ENCODE measurements at regions not wholly inside any gene's neighbourhood (a gene's known extent, or its start where the extent isn't known, plus 50 kb on each side); places are given as distances from the start of the nearest gene placed in this dataset.

DNA sequence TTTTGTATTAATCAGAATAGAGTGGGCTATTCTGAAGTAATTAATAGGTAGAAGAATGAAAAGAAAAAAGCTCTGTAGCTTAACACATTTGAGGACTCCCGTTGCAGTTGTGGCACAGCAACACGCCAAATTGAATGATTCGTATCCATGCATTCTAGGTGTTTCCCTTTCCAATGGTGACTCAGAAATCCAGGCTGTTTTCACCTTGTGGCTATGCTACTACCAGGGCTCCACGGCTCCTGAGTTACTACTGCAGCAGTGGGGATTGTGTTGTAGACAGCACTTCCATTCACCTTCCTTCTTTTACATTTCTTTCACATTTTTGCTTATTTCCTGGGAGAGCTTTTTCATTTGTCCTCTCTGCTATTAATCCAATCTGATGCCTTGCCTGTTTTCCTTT lies 1616.4 kb downstream of the CDH8 start:
- H3K27me3 ChIP-seq (ENCODE audit: control insufficient read depth in 2 of 2, insufficient read depth in 2 of 2, low read length in 2 of 2), result no peaks in the 10 kb centered on the region
- no peaks in the 10 kb centered on the region for H4K20me1 ChIP-seq (replicated peaks; ENCODE audit: control insufficient read depth, insufficient read depth, low read length)
- no peak overlapping the region for H3K9ac ChIP-seq (ENCODE audit: insufficient read depth in 1 of 2, low read depth in 2 of 2, low read length in 2 of 2)
- no peaks in the 10 kb centered on the region for H3K36me3 ChIP-seq (ENCODE audit: control insufficient read depth, insufficient read depth, low read length)
- WGBS (ENCODE audit: insufficient coverage, low coverage, missing lambda C conversion rate), result 2% methylated on average over 4 of the region's 4 CpGs
- no peak for DNase-seq (ENCODE audit: extremely low read depth in 1 of 4, low spot score in 3 of 4)
- intact Hi-C loops (cut with micrococcal nuclease), result no loop called here
- TF ChIP-seq MCM7 (IDR thresholded peaks at IDR 0.05) (no peak), TAF9B (IDR thresholded peaks at IDR 0.05; ENCODE audit: partially characterized antibody) (no peak), CBFA2T2 (conservative IDR thresholded peaks at IDR 0.05) (no peak), E2F3 (CRISPR knock-in tag; IDR thresholded peaks at IDR 0.05) (no peak), GTF2E2 (tag; IDR thresholded peaks at IDR 0.05) (no peak), FOXJ2 (tag; IDR thresholded peaks at IDR 0.05) (no peak), POLR2G (IDR thresholded peaks at IDR 0.05; ENCODE audit: low read depth, low read length) (no peak), SNIP1 (IDR thresholded peaks at IDR 0.05; ENCODE audit: low read depth) (no peak), ARID1B (IDR thresholded peaks at IDR 0.05) (no peak), ETV5 (CRISPR knock-in tag; IDR thresholded peaks at IDR 0.05; ENCODE audit: low read depth) (no peak), SMARCC2 (IDR thresholded peaks at IDR 0.05; ENCODE audit: low read depth) (no peak), NR3C1 (CRISPR knock-in tag; IDR thresholded peaks at IDR 0.05) (no peak), NFRKB (IDR thresholded peaks at IDR 0.05; ENCODE audit: low read depth) (no peak)
- TF ChIP-seq, protein P1, sequence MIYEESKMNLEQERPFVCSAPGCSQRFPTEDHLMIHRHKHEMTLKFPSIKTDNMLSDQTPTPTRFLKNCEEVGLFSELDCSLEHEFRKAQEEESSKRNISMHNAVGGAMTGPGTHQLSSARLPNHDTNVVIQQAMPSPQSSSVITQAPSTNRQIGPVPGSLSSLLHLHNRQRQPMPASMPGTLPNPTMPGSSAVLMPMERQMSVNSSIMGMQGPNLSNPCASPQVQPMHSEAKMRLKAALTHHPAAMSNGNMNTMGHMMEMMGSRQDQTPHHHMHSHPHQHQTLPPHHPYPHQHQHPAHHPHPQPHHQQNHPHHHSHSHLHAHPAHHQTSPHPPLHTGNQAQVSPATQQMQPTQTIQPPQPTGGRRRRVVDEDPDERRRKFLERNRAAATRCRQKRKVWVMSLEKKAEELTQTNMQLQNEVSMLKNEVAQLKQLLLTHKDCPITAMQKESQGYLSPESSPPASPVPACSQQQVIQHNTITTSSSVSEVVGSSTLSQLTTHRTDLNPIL (CRISPR knock-in tag; IDR thresholded peaks at IDR 0.05), result no peak
- TF ChIP-seq, protein P2, sequence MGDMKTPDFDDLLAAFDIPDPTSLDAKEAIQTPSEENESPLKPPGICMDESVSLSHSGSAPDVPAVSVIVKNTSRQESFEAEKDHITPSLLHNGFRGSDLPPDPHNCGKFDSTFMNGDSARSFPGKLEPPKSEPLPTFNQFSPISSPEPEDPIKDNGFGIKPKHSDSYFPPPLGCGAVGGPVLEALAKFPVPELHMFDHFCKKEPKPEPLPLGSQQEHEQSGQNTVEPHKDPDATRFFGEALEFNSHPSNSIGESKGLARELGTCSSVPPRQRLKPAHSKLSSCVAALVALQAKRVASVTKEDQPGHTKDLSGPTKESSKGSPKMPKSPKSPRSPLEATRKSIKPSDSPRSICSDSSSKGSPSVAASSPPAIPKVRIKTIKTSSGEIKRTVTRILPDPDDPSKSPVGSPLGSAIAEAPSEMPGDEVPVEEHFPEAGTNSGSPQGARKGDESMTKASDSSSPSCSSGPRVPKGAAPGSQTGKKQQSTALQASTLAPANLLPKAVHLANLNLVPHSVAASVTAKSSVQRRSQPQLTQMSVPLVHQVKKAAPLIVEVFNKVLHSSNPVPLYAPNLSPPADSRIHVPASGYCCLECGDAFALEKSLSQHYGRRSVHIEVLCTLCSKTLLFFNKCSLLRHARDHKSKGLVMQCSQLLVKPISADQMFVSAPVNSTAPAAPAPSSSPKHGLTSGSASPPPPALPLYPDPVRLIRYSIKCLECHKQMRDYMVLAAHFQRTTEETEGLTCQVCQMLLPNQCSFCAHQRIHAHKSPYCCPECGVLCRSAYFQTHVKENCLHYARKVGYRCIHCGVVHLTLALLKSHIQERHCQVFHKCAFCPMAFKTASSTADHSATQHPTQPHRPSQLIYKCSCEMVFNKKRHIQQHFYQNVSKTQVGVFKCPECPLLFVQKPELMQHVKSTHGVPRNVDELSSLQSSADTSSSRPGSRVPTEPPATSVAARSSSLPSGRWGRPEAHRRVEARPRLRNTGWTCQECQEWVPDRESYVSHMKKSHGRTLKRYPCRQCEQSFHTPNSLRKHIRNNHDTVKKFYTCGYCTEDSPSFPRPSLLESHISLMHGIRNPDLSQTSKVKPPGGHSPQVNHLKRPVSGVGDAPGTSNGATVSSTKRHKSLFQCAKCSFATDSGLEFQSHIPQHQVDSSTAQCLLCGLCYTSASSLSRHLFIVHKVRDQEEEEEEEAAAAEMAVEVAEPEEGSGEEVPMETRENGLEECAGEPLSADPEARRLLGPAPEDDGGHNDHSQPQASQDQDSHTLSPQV (IDR thresholded peaks at IDR 0.05), result no peak
- TF ChIP-seq, protein P3, sequence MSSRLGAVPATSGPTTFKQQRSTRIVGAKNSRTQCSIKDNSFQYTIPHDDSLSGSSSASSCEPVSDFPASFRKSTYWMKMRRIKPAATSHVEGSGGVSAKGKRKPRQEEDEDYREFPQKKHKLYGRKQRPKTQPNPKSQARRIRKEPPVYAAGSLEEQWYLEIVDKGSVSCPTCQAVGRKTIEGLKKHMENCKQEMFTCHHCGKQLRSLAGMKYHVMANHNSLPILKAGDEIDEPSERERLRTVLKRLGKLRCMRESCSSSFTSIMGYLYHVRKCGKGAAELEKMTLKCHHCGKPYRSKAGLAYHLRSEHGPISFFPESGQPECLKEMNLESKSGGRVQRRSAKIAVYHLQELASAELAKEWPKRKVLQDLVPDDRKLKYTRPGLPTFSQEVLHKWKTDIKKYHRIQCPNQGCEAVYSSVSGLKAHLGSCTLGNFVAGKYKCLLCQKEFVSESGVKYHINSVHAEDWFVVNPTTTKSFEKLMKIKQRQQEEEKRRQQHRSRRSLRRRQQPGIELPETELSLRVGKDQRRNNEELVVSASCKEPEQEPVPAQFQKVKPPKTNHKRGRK (tag; IDR thresholded peaks at IDR 0.05), result no peak
- TF ChIP-seq, protein P4, sequence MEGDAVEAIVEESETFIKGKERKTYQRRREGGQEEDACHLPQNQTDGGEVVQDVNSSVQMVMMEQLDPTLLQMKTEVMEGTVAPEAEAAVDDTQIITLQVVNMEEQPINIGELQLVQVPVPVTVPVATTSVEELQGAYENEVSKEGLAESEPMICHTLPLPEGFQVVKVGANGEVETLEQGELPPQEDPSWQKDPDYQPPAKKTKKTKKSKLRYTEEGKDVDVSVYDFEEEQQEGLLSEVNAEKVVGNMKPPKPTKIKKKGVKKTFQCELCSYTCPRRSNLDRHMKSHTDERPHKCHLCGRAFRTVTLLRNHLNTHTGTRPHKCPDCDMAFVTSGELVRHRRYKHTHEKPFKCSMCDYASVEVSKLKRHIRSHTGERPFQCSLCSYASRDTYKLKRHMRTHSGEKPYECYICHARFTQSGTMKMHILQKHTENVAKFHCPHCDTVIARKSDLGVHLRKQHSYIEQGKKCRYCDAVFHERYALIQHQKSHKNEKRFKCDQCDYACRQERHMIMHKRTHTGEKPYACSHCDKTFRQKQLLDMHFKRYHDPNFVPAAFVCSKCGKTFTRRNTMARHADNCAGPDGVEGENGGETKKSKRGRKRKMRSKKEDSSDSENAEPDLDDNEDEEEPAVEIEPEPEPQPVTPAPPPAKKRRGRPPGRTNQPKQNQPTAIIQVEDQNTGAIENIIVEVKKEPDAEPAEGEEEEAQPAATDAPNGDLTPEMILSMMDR (IDR thresholded peaks at IDR 0.05 in 2 of 3, conservative IDR thresholded peaks at IDR 0.05 in 1 of 3; ENCODE audit: insufficient read depth in 2 of 3, low read depth in 1 of 3, low read length in 3 of 3), result no peak
- H3K9me3 ChIP-seq (replicated peaks; ENCODE audit: control insufficient read depth, insufficient read depth, low read depth, low read length), result no peaks in the 10 kb centered on the region
- H3K4me2 ChIP-seq (ENCODE audit: insufficient read depth, low read length), result no peak overlapping the region
- BruUV-seq (replicated peaks), result no TSS peak
- in situ Hi-C loops (cut with MboI), result no loop called here
- ChIA-PET CTCF (ENCODE audit: low intra/inter-chr PET ratio) (no interaction called here), POLR2A (no interaction called here)
- no peaks in the 10 kb centered on the region for H3K79me2 ChIP-seq (ENCODE audit: control insufficient read depth, insufficient read depth, low read length)
- no peaks in the 10 kb centered on the region for H3K9me1 ChIP-seq (ENCODE audit: control insufficient read depth, insufficient read depth, low read length)
- H3K4me3 ChIP-seq, result no peak overlapping the region
- no peak overlapping the region for H3K27ac ChIP-seq (ENCODE audit: extremely low read depth, low read depth, low read length)
- ATAC-seq, result no peak
- no peak for FAIRE-seq
- H3K4me1 ChIP-seq (replicated peaks in 1 of 2; ENCODE audit: control insufficient read depth in 2 of 2, insufficient read depth in 2 of 2, low read length in 2 of 2), result no peaks in the 10 kb centered on the region
- no peak overlapping the region for H2AFZ ChIP-seq (ENCODE audit: low read depth, low read length)
